SKM-1 (cell line): ENCODE measurements at regions not wholly inside any gene's neighbourhood (a gene's known extent, or its start where the extent isn't known, plus 50 kb on each side); places are given as distances from the start of the nearest gene placed in this dataset.
"Not testable (repeated sequence)": the region's sequence is repeated elsewhere in the genome, so short reads cannot be mapped to it uniquely, and the experiment has no call there.

Source experiments
- DNase-seq: peaks from one replicate; lab custom pipeline; 2025; ENCODE audit not compliant: unreplicated experiment; lab: John Stamatoyannopoulos, UW

DNA sequence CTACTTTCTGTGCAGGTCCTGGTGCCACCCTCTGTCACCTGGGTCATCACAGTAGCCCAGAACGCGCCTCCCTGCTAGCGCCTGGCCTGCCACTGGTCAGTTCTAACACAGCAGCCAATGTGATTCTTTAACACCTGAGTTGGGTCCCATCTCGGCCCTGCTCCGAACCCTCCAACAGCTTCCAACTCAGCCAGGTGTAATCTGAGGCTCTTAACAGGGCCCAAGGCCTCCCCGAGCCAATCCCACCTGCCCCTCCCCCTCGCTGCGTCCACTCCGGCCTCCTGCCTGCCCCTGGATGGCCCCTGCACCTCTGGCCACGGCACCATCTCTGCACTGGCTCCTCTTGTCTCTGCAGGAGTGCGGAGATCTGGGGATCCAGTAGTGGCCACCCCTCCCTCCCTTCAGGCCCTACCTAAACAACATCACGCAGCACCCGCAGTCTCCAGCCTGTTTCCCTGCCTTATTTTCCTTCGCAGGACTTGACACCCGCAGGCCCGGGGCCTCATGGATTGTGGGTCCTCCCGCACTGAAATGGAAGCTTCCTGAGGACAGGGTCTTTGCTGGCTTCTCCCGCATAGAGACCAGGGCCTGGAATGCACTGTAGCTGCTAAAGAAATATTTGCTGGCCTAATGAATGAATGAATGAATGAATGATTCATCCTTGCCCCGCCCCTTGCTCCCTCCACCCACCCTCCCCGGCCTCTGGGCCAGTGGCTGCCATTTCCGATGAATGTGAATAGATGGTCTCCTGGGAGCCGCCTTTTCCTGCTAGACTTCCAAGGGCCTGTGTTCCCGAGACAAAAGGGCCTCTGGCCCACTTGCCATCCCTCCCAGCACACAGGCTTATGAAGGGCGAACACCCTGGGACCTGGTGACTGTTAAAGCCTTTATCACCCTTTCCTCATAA, 174.8 kb upstream of the FOXF1 start:
- DNase-seq = no peak

GRCh38 chr16:86337138-86337537, 173.2 kb upstream of the FOXF1 start:
- no peak for DNase-seq

DNA sequence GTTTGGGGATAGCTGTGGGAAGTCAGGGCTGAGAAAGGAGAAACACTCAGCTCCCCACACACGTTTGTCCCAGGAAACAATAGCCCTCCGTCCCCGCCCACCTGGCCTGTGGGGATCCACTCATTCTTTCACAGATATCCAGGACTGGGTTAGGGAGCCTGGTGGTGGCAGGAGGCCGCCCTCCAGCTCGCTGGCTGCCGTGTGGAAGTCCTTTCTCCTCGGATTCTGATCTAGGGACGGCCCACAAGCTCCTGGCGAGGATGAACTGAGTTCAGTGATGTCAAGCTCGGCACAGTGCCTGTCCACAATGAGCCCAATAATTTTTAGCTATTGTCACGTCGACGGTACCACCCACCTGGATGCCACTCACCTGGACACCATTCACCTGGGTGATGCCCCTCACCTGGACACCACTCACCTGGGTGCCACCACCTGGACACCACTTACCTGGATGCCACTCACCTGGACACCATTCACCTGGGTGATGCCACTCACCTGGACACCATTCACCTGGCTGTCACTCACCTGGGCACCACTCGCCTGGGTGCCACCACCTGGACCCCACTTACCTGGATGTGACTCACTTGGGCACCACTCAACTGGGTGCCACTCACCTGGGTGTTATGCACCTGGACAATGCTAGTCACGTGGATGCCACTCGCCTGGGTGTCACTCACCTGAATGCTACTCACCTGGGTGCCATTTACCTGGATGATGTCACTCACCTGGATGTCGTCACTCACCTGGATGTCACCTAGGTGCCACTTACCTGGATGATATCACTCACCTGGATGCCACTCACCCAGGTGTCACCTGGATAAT, 172.5 kb upstream of the FOXF1 start:
- no peak for DNase-seq

GRCh38 chr16:86338403-86339115, 171.8 kb upstream of the FOXF1 start:
- no peak for DNase-seq

- no peak for DNase-seq
Observed at GRCh38 chr16:86342161-86342834, 168.0 kb upstream of the FOXF1 start.

GRCh38 chr16:86343027-86343795, 167.1 kb upstream of the FOXF1 start:
- no peak for DNase-seq

DNA sequence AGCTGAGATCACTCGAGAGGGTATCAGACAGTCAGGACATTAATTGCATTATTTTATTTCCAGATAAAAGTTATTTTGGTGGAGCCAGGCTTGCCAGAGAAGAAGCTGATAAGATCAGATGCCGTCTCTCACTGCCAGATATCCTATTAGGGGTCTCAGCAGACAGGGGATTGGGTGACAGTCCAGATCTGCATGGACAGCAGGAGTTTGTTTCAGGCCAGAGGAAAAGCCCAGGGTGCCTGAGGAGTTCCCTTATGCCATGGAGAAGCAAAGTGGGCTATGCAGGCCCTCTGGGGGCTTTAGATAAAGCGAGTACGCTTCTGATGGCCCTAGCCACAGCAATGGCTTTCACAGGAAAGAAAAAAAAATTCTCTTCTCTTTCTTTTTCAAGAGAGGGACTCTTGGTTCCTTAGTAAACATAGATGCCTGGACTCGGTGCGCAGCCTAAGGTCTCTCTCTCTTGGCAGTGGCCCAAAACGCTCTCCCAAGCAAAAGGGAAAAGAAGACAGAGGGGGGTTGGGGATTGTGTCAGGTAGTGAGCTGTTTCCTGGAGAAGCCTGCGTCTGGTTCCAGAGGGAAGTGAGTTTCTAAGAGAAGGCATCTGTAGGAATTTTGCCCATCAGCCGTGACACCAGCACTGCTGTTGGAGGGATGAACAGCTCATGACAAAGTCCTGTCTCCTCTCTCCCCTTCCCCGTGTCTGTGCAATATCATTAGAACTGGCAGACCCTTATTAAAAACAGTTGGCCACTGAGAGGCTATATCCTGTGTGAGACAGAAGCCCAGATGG, 166.3 kb upstream of the FOXF1 start:
- DNase-seq = no peak

- DNase-seq = no peak
Observed at GRCh38 chr16:86344586-86344871, 165.8 kb upstream of the FOXF1 start.

GRCh38 chr16:86344881-86345280, 165.4 kb upstream of the FOXF1 start:
- DNase-seq = no peak

DNA sequence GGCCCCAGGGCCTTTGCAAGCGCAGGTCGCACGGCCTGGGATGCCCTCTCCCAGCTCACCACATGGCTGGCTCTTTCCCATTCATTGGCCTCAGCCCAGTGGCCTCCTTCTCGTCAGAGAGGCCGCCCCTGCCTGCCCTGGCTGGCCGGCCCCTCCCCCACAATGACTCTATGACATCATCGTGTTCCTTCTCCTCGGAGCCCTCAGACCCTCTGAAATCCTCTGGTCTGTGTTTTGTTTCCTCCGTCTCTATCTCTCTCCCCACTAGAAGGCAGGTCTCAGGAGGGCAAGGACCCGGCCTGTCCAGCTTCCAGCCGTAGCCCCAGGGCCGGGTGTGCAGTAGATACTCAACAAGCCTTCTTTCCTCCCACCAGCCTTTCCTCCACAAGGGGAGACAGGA, 164.8 kb upstream of the FOXF1 start:
- no peak for DNase-seq

- DNase-seq = no peak
Observed at GRCh38 chr16:86346034-86346433, 164.3 kb upstream of the FOXF1 start.

DNA sequence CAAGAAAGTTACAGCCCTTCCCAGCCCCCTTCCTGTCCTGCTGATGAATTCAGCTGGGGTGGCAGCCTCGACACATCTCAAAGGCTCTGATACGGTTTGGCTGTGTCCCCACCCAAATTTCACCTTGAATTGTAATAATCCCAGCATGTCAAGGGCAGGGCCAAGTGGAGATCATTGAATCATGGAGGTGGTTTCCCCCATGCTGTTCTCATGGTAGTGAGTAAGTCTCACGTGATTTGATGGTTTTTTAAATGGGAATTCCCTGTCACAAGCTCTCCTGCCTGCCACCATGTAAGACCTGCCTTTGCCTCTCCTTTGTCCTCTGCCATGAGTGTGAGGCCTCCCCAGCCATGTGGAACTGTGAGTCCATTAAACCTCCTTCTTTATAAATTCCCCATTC, 163.2 kb upstream of the FOXF1 start:
- no peak for DNase-seq

GRCh38 chr16:86347916-86348555, 162.3 kb upstream of the FOXF1 start:
- DNase-seq = no peak

DNA sequence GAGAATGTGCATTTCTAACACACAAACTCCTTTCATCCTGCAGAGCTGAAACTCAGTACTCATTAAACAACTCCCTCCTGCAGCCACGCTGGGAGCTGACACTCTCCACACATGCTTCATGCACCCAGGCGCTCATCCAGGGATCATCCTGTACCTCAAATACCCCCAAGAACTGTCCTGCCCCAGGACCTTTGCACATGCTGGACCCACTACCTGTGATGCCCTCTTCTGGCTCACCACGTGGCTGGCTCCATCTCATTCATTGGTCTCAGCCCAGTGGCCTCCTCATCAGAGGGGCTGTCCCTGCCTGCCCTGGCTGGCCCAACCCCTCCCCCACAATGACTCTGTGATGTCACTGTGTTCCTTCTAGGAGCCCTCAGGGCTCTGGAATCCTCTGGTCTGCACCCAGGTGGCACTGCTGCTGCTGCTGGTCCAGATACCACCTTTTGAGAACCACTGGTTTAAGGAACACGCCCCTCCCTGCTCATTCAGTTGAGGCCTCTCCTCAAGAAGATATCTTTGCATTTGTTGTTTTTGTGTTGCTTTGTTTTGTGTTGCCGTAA, 160.9 kb upstream of the FOXF1 start:
- no peak for DNase-seq

GRCh38 chr16:86350289-86350688, 160.0 kb upstream of the FOXF1 start:
- no peak for DNase-seq

- DNase-seq = no peak
Observed at GRCh38 chr16:86351041-86351784, 159.1 kb upstream of the FOXF1 start.

- not testable (repeated sequence) for DNase-seq
Observed at GRCh38 chr16:86351785-86352139, 158.6 kb upstream of the FOXF1 start.

- no peak for DNase-seq
Observed at GRCh38 chr16:86353148-86353547, 157.2 kb upstream of the FOXF1 start.
